ENCODE measurements at regions not wholly inside any gene's neighbourhood (a gene's known extent, or its start where the extent isn't known, plus 50 kb on each side); places are given as distances from the start of the nearest gene placed in this dataset.
"Not testable (repeated sequence)": the region's sequence is repeated elsewhere in the genome, so short reads cannot be mapped to it uniquely, and the experiment has no call there.

DNA sequence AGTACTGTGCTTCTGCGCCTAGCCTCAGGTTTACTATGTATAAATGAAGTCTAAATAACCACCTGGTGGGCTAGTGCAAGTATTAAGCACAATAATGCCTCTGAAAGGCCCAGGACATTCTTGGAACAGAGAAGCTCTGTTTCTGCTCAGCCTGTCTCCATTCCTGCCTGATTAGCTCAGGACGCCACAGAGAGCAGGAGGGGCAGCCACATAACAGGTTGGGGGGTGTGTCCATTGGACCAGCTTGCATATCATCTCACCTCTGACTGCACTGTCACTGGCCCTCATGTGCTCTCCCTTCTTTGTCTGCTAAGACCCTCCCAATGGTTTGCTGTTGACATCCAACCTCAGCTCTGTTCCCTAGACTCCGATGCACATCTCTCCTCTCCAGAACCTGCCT, 52.8 kb upstream of the IKZF1 start:
- DNase-seq, result no peak

DNA sequence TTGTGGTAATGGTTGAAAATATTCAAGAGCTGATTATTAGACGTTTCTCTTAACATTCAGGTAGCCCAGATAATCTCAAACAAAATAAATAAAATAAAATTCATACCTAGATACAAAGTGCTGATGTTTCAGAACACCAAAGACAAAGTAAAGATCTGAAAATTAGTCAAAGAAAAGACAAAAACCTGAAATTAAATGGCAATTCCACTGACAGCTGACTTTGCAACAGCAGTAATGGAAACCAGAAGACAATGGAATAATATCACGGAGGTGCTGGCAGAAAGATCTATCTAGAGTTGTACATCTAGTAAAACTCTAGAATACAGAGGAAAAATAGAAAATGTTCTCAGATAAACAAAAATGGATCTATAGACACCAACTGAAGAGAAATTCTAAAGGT, 58.0 kb upstream of the IKZF1 start:
- no peak for DNase-seq

DNA sequence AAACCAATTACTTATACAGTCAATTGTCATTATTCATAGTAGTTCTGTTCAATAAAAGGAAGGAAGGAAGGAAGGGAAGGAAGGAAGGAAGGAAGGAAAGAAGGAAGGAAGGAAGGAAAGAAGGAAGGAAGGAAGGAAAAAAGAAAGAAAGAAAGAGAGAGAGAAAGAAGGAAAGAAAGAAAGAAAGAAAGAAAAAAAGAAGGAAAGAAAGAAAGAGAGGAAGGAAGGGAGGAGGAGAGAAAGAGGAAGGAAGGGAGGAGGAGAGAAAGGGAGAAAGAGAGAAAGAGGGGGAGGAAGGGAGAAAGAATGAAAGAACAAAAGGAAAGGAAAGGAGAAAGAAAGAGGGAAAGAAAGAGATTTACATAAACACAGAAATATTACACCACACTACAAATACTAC, 62.4 kb upstream of the IKZF1 start:
- not testable (repeated sequence) for DNase-seq

DNA sequence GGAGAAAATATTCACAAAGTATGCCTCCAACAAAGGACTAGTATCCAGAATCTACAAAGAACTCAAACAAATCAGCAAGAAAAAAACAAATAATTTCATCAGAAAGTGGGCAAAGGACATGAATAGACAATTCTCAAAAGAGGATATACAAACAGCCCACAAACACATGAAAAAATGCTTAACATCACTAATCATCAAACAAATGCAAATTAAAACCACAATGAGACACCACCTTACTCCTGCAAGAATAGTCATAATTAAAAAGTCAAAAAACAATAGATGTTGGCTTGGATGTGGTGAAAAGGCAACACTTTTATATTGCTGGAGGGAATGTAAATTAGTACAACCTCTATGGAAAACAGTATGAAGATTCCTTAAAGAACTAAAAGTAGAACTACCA, 63.8 kb upstream of the IKZF1 start:
- DNase-seq, result not testable (repeated sequence)

DNA sequence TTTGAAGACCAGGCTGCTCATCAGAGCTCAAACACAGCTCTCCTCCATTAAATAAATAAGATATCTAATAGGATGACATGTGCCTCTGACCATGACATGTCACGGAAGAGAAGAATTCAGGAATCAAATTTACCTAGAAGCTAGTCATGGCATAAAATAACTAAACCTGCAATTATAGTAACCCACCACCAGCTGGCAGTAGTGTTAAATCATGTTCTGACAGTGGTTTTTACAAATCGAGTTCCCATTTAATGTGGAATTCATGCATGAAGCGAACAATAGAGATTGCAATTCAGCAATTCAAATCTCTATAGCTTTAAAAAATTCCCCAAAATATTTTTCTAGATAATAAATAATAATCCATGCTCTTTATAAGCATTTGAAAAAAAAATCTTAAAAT, 74.6 kb upstream of the IKZF1 start:
- no peak for DNase-seq

DNA sequence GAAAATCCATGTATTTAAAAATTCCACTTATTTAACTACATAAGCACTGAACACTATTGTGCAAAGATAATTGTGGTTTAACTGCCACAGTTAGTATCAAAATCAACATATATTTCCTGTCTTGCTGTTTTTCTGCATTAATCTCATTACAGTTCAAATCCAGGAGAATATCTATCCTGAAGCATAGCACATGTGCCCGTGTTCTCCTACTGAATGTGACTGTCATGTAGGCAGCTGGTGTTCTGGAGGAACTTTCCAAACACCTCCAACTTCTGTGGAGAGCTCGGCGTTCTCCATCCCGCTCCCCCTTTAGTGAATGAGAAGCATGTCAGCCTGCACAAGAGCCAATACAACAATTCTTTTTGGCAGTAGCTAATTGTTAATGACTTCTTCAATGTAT, 76.4 kb upstream of the IKZF1 start:
- DNase-seq, result no peak

DNA sequence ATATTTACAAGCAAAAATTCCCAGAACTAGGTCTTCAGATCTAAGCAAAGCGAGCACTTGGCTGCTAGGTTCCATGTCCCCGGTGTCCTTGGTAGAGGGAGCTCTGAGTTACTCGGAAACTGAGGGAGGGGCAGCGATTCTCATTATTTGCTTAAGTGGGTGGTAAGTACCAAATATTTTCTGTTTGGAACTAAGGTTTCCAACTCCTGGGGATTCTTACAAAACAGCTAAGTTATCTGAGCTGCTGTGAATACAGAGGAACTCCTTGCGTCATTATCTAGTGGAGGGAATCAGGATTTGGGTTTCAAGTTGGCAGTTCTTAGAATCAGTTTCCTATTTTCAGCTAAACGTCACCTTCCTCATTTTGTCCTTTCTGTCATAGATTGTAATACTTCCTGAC, 76.8 kb upstream of the IKZF1 start:
- DNase-seq, result no peak

DNA sequence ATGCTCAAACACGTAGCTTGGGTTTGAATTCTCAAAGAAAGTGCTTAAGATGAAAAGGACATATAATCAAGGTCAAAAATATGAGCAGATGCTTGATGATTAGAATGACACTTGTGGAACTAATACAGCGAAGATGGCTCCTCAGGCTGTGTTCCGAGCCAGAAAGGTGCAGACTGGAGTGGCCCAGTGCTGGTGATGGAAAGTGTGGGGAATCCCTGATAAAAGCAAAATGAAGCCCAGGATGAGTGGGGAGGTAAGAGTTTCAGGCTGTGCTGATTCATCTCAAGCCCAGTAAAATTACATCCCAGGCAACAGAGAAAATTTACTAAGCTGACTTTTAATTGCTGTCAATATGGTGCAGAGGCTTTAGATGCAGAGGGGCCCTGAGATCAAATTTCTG, 77.8 kb upstream of the IKZF1 start:
- DNase-seq, result no peak

DNA sequence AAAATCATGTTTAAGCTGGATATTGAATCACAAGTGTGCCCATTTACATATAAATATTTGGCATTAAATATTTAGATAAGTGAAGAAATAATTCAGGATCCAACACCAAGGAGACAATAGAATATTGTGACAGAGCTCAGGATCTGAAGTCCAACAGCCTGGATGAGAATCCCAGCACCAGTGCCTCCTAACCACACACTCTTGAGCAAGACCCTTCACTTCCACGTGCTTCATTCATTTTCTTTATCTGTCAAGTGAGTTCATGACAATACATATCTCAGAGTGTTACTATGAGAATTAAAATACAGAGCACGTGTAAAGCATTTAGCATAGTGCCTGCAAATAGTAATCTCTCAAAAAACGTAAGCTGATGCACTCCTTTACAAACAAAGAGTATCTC, 78.4 kb upstream of the IKZF1 start:
- DNase-seq, result no peak

DNA sequence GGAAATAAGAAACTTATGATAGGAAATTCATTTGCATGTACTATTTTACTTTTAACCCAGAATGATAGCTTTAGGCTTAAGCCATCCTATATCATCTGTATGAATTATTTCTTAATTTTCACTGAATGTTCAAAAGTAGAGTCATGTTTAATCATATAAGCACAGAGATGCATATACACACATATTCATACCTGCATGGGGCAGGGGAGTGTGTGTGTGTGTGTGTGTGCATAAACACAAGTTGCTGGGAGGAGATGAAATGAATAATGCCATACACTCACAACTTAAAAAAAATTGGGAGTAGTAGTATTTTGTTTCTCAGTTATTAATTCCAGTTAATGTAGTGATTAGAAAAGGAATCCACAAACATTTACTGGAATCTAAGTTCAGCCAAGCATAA, 83.1 kb upstream of the IKZF1 start:
- DNase-seq, result no peak

DNA sequence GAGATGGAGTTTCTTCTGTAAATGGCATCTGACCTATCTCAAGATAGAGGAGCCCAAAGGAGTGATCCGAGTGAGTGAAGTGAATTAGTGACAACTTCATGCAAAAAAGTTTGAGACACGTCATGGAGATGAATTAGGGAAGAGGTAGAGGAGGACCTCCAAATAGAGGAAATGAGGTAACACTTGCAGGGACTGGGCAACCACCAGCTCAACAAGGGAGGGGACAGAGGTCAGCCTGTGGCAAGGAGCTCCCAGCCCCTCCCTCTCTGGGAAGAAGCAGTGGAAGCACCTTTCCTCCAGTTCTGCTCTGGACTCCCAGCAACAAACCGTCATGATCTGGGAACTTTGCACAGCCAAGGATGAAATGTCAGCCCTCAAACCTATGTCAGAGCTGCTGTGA, 83.5 kb upstream of the IKZF1 start:
- no peak for DNase-seq

DNA sequence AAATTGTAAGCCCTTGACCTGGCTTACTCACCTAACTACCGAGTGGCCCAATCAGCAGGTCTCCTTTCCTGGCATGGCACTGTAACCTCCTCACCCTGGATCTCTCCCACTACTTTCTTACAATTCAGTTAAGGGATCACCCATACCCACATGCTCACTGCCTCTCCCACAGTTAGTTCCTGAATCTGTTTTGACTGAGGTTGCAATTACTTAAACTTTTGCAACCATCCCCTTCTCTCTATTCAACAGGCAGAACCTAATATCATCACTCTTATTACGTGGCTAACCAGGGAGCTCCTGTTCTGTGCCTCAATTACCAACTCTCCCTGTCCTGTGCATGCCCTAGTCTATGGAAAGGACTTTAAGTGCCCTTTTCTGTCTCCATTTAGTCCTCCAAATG, 84.2 kb upstream of the IKZF1 start:
- no peak for DNase-seq

DNA sequence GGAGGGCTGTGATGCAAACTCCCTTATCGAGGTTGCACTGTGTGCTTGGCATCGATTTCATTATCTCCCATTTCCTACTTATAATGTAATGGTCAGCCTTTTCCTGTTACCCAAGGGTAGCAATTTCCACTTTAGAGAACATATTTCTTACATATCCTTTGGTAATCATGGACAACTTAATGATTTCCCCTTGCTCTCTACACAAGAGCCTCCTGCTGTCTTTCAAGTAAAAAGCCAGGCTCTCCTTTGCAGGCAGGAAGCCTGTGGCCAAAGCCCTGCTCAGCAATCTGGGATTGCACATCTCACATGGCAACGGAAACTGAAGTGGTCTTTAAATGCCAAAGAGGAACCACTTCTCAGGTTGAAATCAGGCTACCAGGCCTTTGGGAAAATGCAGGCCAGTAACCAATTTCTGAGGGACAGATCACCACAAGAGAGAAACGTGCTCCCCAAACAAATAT, 86.7 kb upstream of the IKZF1 start:
- no peak for DNase-seq

DNA sequence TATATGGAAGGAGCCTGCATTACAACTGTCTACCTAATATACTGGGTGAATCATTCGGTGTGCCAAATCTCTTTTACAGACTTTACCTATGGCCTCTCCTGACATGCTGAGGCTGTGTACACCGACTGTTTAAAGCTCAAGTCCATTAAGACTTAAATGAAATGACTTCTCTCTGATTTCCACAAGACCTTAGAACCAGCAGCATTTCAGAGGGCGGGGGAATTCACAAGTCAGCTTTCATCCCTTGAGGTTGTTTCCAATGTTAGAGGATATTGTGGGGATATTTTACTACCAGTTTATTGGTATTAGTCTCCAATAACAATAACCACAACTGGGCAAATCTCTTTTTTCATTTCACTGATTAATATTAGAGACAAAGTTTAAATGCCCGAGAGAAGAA, 87.1 kb upstream of the IKZF1 start:
- DNase-seq, result no peak

DNA sequence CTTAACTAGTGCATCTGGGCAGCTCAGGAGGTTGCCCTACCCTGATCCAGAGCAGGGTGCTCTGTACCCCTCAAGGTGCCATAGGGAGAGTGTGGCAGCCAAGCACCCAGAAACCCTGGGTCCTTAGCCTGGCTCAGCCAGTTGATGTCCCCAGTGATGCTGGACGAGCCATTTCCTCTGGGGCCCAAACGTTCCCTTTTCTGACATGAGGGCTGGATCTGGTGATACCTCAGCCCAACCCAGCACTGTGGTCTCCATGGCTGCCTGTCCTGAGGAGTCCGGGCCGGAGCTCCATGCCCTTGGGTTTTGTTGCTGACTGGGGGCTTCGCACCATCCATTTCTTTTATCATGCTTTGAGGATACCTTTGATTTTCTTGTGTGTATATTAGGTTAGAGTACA, 87.9 kb upstream of the IKZF1 start:
- DNase-seq, result no peak

DNA sequence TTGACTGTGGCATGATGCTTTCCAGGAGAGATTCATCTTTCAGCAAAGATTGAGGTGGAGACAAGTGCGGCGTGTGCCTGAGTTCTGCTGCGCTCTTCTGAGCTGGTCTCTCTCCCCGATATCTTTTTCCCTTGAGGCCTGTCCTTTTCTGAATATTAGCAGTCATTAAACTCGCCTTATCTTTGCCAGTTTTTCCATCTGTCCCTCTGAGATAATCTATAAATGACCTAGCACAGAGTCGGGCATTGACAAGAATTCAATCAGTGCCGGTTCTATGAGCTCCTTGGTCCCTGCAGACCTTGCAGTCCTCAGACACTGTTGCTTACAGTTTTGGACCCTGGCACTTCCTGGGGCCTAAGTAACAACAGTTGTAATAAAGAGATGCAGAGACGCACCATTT, 89.7 kb upstream of the IKZF1 start:
- no peak for DNase-seq

DNA sequence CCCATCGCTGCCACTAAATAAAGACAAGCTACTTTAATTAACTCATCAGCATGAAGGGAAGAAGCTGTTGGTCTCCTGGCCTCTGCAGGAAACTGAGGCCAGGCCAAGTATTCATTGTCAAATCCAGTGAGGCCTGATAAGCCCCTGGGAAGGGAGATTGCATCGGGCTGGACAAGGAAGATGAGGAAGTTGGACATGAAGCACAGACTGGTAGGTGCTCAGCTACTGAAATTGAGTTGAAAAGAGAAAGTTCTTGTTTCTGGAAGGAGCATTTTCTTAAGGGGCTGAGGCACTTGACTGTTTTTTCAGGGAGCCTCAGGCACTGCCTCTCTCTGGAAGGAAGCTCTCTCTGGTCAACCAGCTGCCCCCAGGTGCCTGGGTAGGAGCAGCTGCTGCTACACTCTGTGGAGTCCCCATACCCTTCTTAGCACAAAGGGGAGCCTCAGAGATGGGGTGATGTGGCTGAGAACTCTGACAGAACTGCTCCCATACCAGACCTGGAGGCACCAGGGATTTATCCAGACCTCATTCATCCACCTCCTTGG, 90.3 kb upstream of the IKZF1 start:
- DNase-seq, result no peak

DNA sequence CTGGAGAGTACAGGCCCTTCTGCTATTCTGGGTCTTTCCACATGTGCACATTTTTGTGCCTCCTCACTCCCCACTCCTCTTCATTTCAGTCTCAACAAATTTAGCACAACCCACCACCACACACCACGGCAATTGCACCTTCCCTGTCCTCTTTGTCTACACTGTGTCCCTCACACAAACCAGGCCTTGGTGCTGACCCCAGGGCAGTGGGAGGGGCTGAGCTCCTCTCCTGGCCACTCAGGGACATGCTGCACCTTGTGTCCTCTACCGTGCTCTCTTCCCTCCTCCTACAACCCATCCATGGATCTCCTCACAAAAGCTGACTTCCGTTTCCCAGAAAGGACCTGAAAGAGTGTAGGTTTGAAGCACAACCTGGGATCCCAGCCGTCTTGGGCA, 90.9 kb upstream of the IKZF1 start:
- no peak for DNase-seq

DNA sequence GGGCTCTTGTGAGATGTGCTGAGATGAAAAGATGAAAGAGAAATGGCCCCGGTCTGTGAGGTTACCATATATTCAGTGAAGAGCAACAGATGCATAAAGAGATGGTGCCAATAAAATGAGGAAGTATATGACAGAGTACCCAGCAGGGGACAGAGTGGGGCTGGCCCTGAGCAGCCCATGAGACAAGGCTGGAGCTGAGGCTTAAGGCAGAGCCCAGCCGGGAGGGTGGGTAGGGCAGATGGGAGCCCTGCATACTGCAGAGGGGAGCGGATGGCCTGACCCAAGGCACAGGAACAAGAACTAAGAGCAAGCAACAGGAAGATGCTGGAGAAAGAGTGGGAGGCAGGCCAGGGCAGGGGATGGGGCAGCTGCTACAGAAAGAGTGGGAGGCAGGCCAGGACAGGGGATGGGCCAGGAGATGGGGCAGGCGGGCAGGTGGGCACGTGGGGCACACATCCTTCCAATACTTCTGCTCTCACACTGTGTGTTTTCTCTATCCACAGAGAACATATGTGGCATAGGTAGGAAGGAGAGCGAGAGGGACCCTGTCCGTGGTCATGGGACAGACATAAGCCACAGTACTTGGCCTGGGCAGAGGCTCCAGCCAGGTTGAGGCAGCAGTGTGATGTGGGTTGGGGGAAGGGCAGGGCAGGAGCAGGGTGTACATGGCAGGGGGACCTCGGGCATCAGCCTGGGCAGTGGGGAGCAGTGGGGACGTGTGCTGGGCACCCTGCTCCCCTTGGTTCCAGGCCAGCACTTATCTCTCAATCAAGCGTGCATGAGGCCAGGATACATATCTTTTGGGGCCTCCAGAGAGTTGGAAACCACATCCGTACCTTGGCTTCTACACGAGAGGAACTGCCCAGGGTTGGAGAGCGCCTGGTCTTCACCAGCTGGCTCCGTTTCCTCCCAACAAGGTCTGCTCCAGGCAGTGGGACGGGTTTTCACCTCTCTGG, 91.6 kb upstream of the IKZF1 start:
- no peak for DNase-seq

DNA sequence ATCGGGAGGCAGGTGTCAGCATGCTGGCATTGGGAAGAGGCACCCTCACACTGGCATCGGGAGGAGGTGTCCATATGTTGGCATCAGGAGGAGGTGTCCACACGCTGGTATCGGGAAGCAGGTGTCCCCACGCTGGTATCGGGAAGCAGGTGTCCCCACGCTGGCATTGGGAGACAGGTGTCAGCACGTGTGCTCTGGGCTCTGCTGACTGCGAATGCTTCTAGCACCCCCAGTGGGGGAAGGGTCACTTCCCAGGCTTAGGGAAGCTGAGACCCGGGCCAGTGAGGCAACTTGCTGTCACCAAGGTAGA, 92.5 kb upstream of the IKZF1 start:
- no peak for DNase-seq

DNA sequence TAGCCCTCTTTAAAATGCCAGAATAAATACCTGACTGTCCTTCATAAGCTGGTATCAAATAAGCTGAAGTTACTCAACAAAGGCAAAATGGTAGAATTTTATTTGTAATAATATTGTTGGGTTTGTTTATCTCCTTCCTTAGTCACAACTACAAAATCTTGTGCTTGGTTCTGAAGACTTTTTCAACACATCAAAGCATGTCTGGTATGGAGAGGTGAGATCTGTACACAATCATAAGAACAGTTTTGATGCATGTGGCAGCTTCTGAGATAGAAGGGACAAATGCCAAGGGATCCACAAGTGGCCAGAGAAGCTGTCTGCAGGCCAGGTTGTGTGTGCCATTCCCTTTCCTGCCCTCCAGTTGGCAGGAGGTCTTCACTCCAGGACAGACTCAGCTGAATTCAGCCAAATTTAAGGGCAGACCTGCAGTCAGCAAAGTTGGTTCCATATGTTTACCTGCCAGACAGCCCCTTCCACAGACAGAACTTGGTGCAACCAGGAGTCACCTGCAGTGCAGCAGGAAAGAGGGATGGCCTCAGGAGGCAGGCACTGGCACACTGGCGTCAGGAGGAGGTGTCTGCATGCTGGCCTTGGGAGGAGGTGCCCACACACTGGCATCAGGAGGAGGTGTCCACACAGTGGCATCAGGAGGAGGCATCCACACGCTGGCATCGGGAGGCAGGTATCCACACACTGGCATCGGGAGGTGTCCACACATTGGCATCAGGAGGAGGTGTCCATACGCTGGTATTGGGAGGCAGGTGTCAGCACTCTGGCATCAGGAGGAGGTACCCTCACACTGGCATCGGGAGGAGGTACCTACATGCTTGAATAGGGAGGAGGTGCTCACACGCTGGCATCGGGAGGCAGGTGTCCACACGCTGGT, 93.1 kb upstream of the IKZF1 start:
- DNase-seq, result no peak

DNA sequence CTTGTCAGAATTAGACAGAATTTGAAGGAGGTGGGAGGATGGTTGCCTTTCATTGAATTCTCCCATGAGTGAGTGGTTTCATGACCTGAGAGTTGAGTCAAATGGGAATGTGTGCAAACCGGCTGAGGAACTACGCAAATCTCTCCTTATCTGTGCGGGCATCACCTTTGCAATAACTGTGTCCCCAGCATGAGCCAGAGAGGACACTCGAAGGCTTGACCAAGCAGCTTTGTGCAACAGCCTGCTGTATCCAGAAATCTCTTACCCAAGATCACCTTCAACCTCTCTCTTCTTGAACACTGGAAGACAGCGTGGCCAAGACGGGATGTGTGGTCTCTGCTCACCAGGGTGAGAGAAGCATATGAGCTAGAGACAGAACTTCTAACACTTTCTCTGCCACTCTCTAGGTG, 93.8 kb upstream of the IKZF1 start:
- DNase-seq, result no peak

DNA sequence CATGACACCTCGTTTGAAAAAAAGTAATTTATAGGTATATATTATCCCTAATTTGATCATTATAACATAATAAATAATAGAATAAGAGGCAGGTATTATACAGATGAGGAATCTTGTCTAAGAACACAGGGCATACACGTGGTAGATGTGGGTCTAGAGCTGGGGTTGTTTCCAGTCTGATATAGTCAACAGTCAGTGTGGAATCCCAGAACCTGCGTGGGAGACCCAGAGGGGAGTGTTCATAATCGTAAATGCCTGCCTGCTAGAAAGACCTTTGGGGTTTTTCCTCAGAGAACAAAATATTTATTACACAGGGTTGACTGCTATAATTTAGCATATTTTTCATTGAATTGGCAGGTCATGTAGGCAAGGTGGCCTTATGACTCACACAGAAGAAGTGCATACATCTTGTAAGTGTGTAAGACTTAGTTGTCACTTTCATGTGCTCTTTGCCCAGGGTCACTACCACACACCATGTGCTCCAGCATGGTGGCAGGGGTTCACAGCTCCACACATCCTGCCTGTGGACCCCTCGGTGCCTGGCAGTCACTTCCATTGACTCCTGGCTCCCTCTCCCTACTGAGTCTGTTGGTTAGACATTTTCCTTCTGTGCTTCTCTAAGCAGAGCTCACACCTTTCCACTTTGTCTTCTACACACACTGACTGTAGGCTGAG, 94.9 kb upstream of the IKZF1 start:
- peak; percentile 56 for DNase-seq
